GM12865 (cell line): ENCODE measurements at regions not wholly inside any gene's neighbourhood (a gene's known extent, or its start where the extent isn't known, plus 50 kb on each side); places are given as distances from the start of the nearest gene placed in this dataset.

Experiments used
- DNase-seq: peaks from one replicate; pipeline ENCODE4 v3.0.0; 2010; ENCODE audit warnings: low read depth
- H3K4me3 ChIP-seq: 2 replicates; pipeline ENCODE4 v1.5.1; 2011; ENCODE audit warnings: mild to moderate bottlenecking, low read depth, low read length, control low read depth
- TF ChIP-seq, protein P1 (sequence below): IDR thresholded peaks from 2 replicates; pipeline ENCODE4 v1.5.1; 2011; ENCODE audit warnings: low read length, control low read depth, low read depth, inconsistent platforms; ENCODE audit not compliant: insufficient read depth; ENCODE audit errors: missing control alignments

DNA sequence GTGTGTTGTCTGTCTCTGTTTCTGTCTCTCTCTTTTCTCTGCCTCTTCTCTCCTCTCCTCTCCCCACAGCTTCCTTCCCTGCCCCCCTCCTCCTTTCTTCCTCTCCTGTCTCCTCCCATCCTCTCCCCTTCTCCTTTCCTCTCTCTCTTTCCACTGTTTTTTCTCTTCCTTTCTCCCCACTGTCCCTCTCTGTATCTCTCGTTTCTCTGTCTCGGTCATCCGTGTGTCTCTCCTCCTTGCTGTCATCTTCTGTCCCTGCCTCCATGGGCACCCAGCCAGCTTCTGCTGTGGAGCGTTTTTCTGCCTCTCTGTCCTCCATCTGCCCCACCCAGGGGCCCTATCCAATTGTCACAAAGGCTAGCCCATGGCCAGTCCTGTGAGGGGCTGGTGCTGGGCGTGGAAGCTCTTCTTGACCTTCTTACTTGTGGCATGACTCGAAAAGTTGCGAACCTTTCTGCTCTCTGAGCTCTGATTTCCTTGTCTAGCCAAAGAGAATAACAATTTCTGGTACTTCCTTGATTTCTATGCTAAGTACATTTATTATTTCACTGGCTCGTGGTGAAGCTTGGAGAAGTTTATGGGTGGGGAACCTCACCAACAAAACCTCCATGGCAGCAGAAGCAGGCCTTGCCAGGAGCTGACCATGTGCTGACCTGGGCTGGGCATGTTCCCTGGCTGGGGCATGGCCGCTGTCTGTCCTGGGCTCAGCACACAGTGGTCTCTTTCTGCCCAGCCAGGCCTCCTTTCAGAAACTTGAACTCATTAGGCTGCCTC is 69.3 kb downstream of the CEBPB start:
- TF ChIP-seq, protein P1, sequence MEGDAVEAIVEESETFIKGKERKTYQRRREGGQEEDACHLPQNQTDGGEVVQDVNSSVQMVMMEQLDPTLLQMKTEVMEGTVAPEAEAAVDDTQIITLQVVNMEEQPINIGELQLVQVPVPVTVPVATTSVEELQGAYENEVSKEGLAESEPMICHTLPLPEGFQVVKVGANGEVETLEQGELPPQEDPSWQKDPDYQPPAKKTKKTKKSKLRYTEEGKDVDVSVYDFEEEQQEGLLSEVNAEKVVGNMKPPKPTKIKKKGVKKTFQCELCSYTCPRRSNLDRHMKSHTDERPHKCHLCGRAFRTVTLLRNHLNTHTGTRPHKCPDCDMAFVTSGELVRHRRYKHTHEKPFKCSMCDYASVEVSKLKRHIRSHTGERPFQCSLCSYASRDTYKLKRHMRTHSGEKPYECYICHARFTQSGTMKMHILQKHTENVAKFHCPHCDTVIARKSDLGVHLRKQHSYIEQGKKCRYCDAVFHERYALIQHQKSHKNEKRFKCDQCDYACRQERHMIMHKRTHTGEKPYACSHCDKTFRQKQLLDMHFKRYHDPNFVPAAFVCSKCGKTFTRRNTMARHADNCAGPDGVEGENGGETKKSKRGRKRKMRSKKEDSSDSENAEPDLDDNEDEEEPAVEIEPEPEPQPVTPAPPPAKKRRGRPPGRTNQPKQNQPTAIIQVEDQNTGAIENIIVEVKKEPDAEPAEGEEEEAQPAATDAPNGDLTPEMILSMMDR: no peak
- H3K4me3 ChIP-seq: no peak overlapping the region
- no peak for DNase-seq

DNA sequence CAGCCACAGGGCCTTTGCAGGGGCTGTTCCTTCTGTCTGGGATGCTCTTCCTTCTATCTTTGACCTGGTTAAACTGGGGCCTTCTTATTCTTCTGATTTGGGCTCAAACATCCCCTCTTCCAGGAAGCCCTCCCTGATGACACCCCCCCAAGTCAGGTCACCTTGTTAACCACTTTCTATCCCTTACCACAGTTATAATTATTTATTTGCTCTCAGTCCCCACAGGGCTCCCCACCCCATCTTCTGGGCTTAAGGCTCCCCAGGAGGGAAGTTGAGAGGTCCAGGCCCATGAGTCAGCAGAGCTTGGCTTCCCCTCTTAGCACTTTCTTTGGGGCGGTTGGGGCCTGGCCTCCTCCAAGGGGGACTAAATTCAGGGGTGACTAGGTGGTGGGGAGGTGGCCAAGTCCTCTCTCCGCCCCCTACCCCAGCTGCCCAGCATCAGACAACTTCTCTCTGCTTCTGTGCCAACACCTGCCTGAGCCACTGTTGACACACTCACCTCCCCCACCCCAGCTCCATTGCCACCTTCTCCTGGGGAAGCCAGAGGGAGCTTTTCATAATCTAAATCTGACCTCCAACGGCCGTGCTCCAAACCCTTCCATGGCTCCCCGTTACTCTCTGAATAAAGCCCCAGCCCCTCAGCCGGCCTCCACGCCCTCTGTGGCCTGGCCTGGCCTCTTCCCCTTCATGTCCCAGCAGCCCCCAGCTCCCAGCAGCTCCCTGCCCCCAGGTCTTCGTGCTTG is 70.0 kb downstream of the CEBPB start:
- no peak for DNase-seq
- TF ChIP-seq, protein P1: no peak
- no peak overlapping the region for H3K4me3 ChIP-seq

DNA sequence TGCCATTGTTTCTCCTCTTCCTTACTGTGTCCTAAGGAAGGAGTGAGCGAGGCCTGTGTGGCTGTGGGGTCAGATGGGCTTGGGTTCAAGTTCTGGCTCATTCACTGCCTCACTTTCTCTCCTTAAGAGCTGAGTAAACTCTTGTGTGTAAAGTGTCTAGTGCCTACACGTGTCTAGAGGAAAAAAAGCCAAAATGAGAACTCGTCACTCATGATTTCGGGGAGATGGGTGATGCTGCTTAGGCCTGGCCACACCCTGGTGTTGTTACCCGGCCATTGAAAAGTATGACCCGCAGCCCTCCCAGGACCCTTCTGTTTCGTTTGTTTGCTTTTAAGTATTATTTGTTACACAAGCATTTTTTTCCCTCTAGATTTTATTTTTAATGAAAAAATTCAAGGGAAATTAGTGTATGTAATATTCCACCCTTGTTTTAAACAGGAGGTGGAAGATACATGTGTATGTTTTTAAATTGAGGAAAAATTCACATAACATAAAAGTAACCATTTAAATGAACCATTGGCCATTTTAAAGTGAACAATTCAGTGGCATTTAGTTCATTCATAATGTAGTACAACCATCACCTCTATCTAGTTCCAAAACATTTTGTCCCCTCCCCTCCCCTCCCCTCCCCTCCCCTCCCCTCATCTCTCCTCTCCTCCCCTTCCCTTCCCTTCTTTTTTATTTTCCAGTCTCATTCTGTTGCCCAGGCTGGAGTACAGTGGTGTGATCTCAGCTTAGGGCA is 71.0 kb downstream of the CEBPB start:
- DNase-seq: no peak
- TF ChIP-seq, protein P1: no peak
- H3K4me3 ChIP-seq: no peak overlapping the region

DNA sequence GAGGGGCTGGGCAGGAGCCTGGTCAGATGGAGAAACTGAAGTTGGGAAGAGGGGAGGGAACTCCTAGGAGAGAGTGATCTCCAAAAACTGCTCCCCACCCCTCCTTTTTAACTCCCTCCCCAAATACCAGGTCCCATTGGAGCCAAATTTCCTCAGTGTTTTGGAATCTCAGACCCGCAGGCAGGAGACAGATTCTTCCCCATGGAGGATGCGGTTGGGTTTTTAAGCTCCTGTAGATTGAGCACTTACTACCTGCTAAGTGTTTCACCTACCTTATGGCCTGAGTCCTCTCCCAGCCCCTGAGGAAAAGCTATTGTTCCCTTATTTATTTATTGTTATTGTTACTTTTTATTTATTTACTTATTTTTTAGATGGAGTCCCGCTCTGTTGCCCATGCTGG is 73.2 kb downstream of the CEBPB start:
- no peak overlapping the region for H3K4me3 ChIP-seq
- DNase-seq: no peak
- TF ChIP-seq, protein P1: no peak

DNA sequence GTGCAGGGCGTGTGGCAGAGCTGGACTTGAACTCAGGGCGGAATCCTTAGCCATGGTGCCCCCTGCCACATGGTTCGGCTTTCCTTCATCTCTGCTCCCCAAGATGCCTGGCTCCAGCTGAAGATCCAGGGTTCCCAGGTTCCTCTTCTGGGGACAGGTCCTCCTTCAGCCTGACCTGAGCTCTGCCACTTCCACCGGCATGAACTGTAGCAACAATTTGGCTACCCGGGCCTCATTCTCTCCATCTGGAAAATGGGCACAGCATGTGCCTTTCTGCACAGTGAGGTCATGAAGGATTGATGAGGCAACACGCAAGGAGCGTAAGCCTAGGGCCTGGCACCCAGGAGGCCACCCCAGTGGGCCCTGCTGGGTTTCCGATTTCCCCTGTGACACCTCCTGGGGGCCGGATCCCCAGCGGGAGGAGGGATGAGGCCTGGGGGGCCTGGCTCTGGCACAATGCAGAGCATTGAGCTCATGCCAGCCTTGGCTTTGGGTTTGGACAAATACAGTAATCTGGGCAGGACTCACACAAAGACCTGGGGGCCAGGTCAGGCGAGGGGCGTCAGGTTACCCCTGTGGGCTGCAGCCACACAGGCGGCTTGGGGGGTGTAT is 74.0 kb downstream of the CEBPB start:
- H3K4me3 ChIP-seq: no peak overlapping the region
- TF ChIP-seq, protein P1: no peak
- DNase-seq: no peak

GRCh38 chr20:50265245-50265946 is 74.8 kb downstream of the CEBPB start:
- DNase-seq: no peak
- TF ChIP-seq, protein P1: no peak
- no peak overlapping the region for H3K4me3 ChIP-seq
